OCI-LY7 (cell line): ENCODE measurements at regions not wholly inside any gene's neighbourhood (a gene's known extent, or its start where the extent isn't known, plus 50 kb on each side); places are given as distances from the start of the nearest gene placed in this dataset.

Experiments
- CTCF ChIP-seq: fragments of 200-600 bp; sonication (generic); conservative IDR thresholded peaks from 2 replicates; pipeline ENCODE4 v1.5.1; 2014; ENCODE audit warnings: mild to moderate bottlenecking, antibody characterized with exemption, low read length, moderate library complexity, mixed read lengths
- EZH2phosphoT487 ChIP-seq: fragments of 200-600 bp; sonication (generic); IDR thresholded peaks from 2 replicates; pipeline ENCODE4 v1.6.1; 2018; ENCODE audit warnings: low read depth, borderline replicate concordance, mild to moderate bottlenecking, mixed run types, antibody characterized with exemption, low read length, moderate library complexity, mixed read lengths

- TF ChIP-seq CTCF, result no peak
- TF ChIP-seq EZH2phosphoT487, result no peak
Observed at GRCh38 chr16:82542714-82543113, 84.1 kb upstream of the CDH13 start.
